Left lung (tissue), 4 donors: ENCODE measurements at regions not wholly inside any gene's neighbourhood (a gene's known extent, or its start where the extent isn't known, plus 50 kb on each side); places are given as distances from the start of the nearest gene placed in this dataset.

Experiments used
- ATAC-seq: fragments of 200-7000 bp; cut with Tn5 transposase; one replicate; pipeline ENCODE4 v1.9.1; 2020; ENCODE audit warnings: moderate library complexity
- DNase-seq, 4 donors: peaks; one replicate each; pipeline ENCODE4 v3.0.0-alpha.2; 2013 to 2020
- H3K27ac ChIP-seq, 2 donors: fragments of 200-600 bp; sonication (generic) in 1 of 2; one replicate each; pipeline versions ENCODE4 v1.5.0 to v1.8.0; 2020 to 2021
- H3K27me3 ChIP-seq, 2 donors: fragments of 200-600 bp; sonication (generic) in 1 of 2; one replicate each; pipeline versions ENCODE4 v1.5.0 to v1.8.0; 2020 to 2021
- H3K36me3 ChIP-seq, 2 donors: fragments of 200-600 bp; sonication (generic) in 1 of 2; one replicate each; pipeline versions ENCODE4 v1.5.0 to v1.8.0; 2020 to 2021
- H3K4me1 ChIP-seq, 2 donors: fragments of 200-600 bp; one replicate each; pipeline ENCODE4 v1.8.0; 2021
- H3K4me3 ChIP-seq, 2 donors: fragments of 200-600 bp; sonication (generic) in 1 of 2; one replicate each; pipeline versions ENCODE4 v1.5.0 to v1.8.0; 2020 to 2021; ENCODE audit warnings: mild to moderate bottlenecking in 1 of 2
- H3K9me3 ChIP-seq, 2 donors: fragments of 200-600 bp; sonication (generic) in 1 of 2; one replicate each; pipeline versions ENCODE4 v1.5.0 to v1.8.0; 2020 to 2021
- intact Hi-C, 2 donors: fragments of 100-400 bp; cut with DNase I; formaldehyde crosslinking; loops; one replicate each; pipeline versions ENCODE4 v1.11.2 to v1.14.2; 2022
- TF ChIP-seq, protein P1 (sequence below), 2 donors: fragments of 200-600 bp; sonication (generic) in 1 of 2; IDR thresholded peaks; one replicate each; pipeline versions ENCODE4 v1.5.0 to v1.8.0; 2021; ENCODE audit warnings: antibody characterized with exemption in 2 of 2
- donor health status: DM: no; HTN: yes; CAD: no.
- donor health status: DM: no; HTN: no; CAD: no.

DNA sequence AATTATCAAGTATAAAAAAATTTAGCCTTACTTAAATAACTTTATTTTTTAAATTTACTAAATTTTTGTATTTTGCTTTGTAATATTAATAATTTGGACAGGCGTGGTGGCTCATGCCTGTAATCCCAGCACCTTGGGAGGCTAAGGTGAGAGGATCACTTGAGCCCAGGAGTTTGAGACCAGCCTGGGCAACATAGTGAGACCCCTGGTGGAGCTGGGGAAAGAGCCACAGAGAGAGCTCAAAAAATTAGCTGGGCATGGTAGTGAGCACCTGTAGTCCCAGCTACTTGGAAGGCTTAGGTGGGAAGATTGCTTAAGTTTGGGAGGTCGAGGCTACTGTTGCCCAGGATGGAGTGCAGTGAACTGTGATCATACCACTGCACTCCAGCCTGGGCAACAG is 143.5 kb downstream of the B3GNT2 start:
- no peak for ATAC-seq

DNA sequence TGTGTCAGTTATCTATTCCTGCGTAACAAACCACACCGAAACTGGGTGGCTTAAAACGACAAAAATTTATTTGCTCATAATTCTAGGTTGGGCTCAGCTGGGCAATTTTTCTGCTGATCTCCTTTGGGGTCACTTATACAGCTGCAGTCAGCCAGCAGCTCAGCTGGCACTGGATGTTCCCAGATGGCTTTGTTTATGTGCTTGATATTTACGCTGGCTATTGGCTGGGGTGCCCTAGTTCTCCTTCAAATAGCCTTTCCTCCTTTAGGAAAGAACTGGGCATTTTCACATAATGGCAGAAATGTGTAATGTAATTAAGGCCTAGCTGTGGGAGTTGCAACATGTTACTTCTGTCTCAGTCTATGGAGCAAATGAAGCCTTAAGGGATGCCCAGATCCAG is 142.2 kb downstream of the B3GNT2 start:
- Histone ChIP-seq H3K27me3 (no peaks in the 10 kb centered on the region), H3K4me1 (no peaks in the 10 kb centered on the region), H3K4me3 (no peak overlapping the region), H3K36me3 (no peaks in the 10 kb centered on the region), H3K27ac (no peak overlapping the region), H3K9me3 (no peaks in the 10 kb centered on the region)
- ATAC-seq (no peak), DNase-seq (no peak)
- TF ChIP-seq, protein P1, sequence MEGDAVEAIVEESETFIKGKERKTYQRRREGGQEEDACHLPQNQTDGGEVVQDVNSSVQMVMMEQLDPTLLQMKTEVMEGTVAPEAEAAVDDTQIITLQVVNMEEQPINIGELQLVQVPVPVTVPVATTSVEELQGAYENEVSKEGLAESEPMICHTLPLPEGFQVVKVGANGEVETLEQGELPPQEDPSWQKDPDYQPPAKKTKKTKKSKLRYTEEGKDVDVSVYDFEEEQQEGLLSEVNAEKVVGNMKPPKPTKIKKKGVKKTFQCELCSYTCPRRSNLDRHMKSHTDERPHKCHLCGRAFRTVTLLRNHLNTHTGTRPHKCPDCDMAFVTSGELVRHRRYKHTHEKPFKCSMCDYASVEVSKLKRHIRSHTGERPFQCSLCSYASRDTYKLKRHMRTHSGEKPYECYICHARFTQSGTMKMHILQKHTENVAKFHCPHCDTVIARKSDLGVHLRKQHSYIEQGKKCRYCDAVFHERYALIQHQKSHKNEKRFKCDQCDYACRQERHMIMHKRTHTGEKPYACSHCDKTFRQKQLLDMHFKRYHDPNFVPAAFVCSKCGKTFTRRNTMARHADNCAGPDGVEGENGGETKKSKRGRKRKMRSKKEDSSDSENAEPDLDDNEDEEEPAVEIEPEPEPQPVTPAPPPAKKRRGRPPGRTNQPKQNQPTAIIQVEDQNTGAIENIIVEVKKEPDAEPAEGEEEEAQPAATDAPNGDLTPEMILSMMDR (IDR thresholded peaks at IDR 0.05), result no peak
- intact Hi-C loops, result no loop called here

More for the DNA sequence above, 143.5 kb downstream of the B3GNT2 start:
- Histone ChIP-seq H3K27me3 (no peaks in the 10 kb centered on the region), H3K27ac (no peak overlapping the region), H3K36me3 (no peaks in the 10 kb centered on the region), H3K9me3 (no peaks in the 10 kb centered on the region), H3K4me1 (no peaks in the 10 kb centered on the region), H3K4me3 (no peak overlapping the region)
- TF ChIP-seq, protein P1 (IDR thresholded peaks at IDR 0.05), result no peak
- DNase-seq, result no peak
- intact Hi-C loops, result no loop called here

DNA sequence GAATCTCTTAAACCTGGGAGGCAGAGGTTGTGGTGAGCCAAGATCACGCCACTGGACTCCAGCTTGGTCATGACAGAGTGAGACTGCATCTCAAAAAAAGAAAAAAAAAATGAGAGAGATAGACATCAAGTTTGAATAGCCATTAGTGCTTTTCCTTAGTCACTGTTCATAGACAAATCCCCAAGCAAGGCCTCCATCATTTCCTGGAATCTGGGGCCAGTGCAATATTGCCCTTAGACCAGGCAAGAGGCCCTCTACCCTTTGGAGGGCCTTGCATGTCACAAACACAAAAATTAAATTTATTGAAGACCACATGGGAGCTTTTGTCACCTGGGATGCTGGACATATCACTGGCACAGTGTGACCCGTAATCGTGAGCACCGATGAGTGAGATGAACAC is 141.5 kb downstream of the B3GNT2 start:
- intact Hi-C loops, result no loop called here
- Histone ChIP-seq H3K4me1 (no peaks in the 10 kb centered on the region), H3K27ac (no peak overlapping the region), H3K9me3 (no peaks in the 10 kb centered on the region), H3K36me3 (no peaks in the 10 kb centered on the region), H3K4me3 (no peak overlapping the region), H3K27me3 (no peaks in the 10 kb centered on the region)
- DNase-seq (no peak), ATAC-seq (no peak)
- TF ChIP-seq, protein P1 (IDR thresholded peaks at IDR 0.05), result no peak

DNA sequence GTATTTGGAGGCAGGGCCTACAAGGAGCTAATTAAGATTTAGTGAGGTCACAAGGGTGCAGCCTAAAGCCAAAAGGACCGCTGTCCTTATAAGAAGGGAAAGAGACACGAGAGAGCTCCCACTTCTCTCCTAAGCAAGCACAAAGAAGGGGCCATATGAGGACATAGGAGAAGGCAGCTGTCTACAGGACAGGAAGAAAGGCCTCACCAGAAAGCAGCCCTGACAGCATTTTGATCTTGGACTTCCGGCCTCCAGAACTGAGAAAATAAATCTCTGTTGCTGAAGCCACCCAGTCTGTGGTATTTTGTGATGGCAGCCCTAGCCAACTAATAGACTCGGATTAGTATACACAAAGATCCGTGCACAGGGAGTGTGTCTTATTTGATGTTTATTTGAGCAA is 139.7 kb downstream of the B3GNT2 start:
- ATAC-seq (no peak), DNase-seq (no peak)
- H3K4me3 ChIP-seq, result no peak overlapping the region
- H3K36me3 ChIP-seq, result no peaks in the 10 kb centered on the region
- no peaks in the 10 kb centered on the region for H3K9me3 ChIP-seq
- no peak overlapping the region for H3K27ac ChIP-seq
- intact Hi-C loops, result no loop called here
- TF ChIP-seq, protein P1 (IDR thresholded peaks at IDR 0.05), result no peak
- H3K4me1 ChIP-seq, result no peaks in the 10 kb centered on the region
- H3K27me3 ChIP-seq, result no peaks in the 10 kb centered on the region

DNA sequence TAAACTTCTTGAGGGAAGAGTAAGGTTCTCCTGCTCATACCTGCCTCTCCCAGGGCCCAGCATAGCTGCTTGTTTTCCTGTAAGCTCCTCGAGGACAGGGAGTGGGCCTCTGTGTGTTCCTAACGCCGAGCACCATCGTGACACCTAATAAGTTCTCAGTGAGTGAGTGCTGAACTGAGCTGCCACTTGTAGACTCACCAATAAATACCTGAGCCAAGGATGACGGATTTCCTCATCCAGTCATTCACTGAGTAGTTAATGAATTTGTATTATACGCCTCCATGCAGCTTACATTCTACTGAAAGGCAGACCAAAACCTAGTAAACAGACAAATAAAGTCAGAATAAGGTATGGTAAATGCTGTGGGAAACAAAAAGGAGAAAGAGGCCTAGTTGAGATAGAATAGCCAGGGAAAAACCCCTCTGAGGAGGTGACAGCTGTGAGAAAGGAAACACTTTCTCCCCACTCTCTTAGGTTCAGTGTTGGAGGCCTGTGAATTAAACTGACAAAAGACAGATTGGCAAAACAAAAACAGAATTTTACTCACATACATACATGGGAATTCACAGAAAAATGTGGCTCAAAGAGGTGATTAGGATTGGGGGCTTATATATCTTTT is 138.6 kb downstream of the B3GNT2 start:
- no peaks in the 10 kb centered on the region for H3K9me3 ChIP-seq
- intact Hi-C loops, result no loop called here
- H3K36me3 ChIP-seq, result no peaks in the 10 kb centered on the region
- no peak overlapping the region for H3K4me3 ChIP-seq
- H3K4me1 ChIP-seq, result no peaks in the 10 kb centered on the region
- TF ChIP-seq, protein P1 (IDR thresholded peaks at IDR 0.05), result no peak
- no peak for DNase-seq
- no peaks in the 10 kb centered on the region for H3K27me3 ChIP-seq
- no peak for ATAC-seq
- no peak overlapping the region for H3K27ac ChIP-seq
